ENCODE measurements at regions not wholly inside any gene's neighbourhood (a gene's known extent, or its start where the extent isn't known, plus 50 kb on each side); places are given as distances from the start of the nearest gene placed in this dataset.

- no peak for DNase-seq (ENCODE audit: low read depth)
- TF ChIP-seq CTCF (conservative IDR thresholded peaks at IDR 0.05; ENCODE audit: low read length): no peak
- H3K4me3 ChIP-seq (ENCODE audit: low read length): no peak overlapping the region
Measured at GRCh38 chr2:235183786-235184185, 232.0 kb downstream of the SH3BP4 start.

GRCh38 chr2:235187806-235188205, 236.0 kb downstream of the SH3BP4 start:
- H3K4me3 ChIP-seq (ENCODE audit: low read length): no peak overlapping the region
- DNase-seq (ENCODE audit: low read depth): no peak
- no peak for TF ChIP-seq CTCF (conservative IDR thresholded peaks at IDR 0.05; ENCODE audit: low read length)

- no peak for TF ChIP-seq CTCF (conservative IDR thresholded peaks at IDR 0.05; ENCODE audit: low read length)
- H3K4me3 ChIP-seq (ENCODE audit: low read length): peak overlapping the region; percentile 41
- no peak for DNase-seq (ENCODE audit: low read depth)
Measured at GRCh38 chr2:235191486-235191885, 239.7 kb downstream of the SH3BP4 start.

GRCh38 chr2:235191978-235192377, 240.2 kb downstream of the SH3BP4 start:
- H3K4me3 ChIP-seq (ENCODE audit: low read length): peak overlapping the region; percentile 41
- TF ChIP-seq CTCF (conservative IDR thresholded peaks at IDR 0.05; ENCODE audit: low read length): no peak
- DNase-seq (ENCODE audit: low read depth): peak; percentile 31

- TF ChIP-seq CTCF (conservative IDR thresholded peaks at IDR 0.05; ENCODE audit: low read length): no peak
- no peak for DNase-seq (ENCODE audit: low read depth)
- no peak overlapping the region for H3K4me3 ChIP-seq (ENCODE audit: low read length)
Measured at GRCh38 chr2:235194351-235194750, 242.5 kb downstream of the SH3BP4 start.

GRCh38 chr2:235194836-235195235, 243.0 kb downstream of the SH3BP4 start:
- DNase-seq (ENCODE audit: low read depth): no peak
- no peak for TF ChIP-seq CTCF (conservative IDR thresholded peaks at IDR 0.05; ENCODE audit: low read length)
- no peak overlapping the region for H3K4me3 ChIP-seq (ENCODE audit: low read length)

GRCh38 chr2:235195921-235196320, 244.1 kb downstream of the SH3BP4 start:
- no peak overlapping the region for H3K4me3 ChIP-seq (ENCODE audit: low read length)
- TF ChIP-seq CTCF (conservative IDR thresholded peaks at IDR 0.05; ENCODE audit: low read length): no peak
- no peak for DNase-seq (ENCODE audit: low read depth)

Data from AG10803 (cell line).